Activated CD8-positive, alpha-beta memory T cell treated with anti-CD3 and anti-CD28 coated beads for 1 hour (primary cell): ENCODE measurements at regions not wholly inside any gene's neighbourhood (a gene's known extent, or its start where the extent isn't known, plus 50 kb on each side); places are given as distances from the start of the nearest gene placed in this dataset.

Source experiments
- DNase-seq, 2 donors: peaks; one replicate each; pipeline ENCODE4 v3.0.0-alpha.2; 2020; ENCODE audit warnings: low read depth in 1 of 2; ENCODE audit errors: extremely low read depth in 1 of 2

DNA sequence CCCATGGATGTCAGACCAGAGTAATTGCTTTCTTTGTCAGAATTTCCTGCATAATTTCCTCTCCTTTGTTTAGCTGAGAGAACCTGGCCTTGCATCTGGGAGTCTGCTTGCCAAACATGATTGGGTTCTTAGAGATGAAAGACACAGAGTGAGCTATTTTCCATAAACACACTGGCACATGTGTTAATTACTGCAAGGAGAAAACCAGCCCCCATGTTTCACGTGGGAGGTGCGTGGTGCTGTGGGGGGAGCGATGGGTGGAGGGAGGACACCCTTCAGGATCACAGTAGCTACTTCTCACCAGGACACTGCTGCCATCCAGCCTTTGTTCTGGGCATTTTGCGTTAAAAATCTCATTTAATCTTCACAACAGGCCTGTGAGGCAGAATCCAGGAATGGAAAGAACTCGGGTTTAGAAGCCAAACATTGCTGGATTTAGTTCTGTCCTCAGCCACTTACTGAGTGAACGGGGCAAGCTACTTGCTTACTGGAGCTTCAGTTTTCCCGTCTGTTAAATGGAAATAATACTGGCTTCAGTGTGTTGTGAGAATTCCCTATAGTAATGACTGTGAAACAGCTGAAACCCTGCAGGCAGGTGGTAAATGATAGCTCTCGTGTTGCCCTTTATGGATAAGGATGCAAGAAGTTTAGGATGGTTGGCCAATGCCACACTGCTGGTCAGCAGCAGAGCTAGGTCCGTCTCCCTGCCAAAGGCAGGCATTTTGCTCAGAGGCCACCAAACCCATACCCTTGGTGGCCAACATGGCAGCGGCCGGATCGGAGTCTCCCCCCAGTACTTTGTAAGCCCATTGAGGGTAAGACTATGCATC lies 100.1 kb upstream of the ASAP2 start:
- no peak for DNase-seq

DNA sequence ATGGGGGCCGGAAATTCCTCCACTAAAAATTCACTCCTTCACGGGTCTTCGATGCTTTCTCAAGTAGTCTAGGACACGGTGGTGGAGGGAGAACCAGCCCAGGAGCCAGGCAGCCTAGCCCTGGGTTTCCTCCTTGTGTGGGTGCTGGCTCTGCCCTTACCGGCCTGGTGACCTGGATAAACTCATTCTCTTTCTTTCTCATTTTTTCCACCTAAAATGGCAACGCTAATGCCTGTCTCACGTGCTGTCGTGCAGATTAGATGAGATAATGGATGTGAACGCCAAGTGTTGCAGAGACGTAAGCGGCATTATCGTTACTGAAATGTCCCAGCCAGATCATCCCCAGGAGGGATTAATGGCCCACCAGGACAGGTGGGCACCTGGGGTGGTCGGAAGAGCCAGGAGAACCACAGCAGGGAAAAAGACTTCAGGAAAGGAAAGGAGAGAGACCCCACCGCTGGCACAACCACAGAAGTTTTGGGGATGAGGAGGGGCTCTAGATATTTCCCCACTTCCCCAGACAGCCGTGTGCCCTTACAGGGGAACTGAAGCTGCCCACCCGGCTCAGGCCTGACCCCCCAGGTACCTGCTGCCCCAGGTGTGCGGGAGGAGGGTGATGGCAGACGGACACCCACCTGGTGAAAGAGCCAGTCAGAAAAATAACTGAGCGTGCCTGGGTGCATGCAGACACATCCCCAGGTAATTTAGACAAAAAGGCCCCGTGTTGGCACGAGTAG lies 100.8 kb upstream of the ASAP2 start:
- DNase-seq: no peak

DNA sequence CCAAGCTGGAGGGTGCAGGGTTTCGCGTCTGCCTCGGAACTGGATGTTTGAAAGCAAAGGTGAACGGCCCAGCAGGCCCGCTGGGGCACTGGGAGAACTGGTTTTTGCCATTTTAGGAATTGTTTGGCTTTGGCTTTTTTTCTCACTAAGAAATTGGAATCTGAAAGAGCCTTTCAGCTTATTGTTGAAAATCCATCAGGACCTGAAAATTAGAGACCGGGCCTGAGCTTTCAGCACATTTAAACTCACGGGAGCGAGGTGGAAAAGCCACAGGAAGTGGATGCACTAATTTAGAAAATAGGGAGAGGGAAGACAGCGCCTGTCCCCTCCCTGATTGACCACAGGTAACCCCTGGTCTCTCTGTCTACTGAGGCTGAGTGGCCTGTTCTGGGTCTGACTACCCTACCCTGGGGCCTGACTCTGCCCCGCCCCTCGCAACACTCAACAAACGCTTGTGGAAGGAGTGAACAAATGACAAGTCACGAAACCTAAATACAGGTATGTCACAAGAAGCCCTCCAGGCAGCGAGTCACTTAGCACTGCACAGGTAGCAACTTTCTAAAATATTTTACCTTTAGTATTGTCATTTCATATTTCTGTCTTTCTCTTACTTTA lies 100.3 kb upstream of the MBOAT2 start:
- no peak for DNase-seq

GRCh38 chr2:9102861-9103662 lies 99.6 kb upstream of the MBOAT2 start:
- DNase-seq: no peak

- DNase-seq: no peak
Observed at GRCh38 chr2:9101763-9102425, 98.4 kb upstream of the MBOAT2 start.

DNA sequence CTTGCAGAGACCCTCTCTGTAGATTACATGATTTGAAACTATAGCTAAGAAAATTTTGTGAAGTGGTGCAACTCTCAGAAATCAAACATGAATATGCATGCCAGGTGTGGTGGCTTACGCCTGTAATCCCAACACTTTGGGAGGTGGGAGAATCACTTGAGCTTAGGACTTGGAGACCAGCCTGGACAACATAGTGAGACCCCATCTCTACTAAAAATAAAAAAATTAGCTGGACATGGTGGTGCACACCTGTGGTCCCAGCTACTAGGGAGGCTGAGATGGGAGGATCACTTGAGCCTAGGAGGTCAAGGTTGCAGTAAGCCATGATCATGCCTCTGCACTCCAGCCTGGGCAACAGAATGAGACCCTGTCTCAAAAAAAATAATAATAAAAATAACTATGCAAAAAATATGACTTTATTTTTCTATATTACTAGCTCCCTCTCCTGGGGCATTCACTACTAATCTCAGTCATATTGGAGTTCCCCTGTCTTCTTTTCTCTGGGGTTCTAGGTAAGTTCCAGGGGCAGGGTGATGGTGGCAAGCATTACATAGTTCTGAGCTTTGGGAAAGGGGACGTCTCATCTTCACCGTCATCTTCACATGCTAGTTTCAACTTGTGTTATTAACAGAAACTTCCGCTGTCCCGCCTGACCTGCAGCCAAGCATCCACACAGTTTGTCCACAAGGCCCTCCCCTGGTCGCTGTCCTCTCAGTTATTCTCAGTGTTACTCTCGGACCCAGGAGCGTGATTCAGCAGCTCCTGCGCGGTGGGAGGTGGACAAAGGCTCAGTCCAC lies 96.8 kb upstream of the MBOAT2 start:
- DNase-seq: no peak

DNA sequence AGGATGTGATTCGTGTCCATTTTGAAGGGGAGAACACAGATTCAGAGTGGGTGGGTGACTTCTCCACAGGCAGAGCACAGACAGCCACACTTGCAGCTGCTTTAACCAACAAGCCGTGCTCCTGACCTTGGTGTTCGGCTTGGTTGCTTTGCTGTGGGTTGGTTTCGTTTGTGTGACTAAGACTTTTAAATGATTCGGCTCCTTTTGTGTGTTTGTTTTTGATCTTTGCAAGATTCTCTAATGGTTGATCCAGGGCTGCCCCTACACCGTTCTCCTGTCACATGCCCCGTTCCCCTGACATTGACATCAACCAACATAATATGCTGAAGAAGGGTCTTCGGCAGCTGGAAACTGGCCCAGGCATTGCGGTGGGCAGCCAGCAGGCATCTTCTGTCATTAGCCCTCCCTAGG lies 95.9 kb upstream of the MBOAT2 start:
- DNase-seq: no peak

DNA sequence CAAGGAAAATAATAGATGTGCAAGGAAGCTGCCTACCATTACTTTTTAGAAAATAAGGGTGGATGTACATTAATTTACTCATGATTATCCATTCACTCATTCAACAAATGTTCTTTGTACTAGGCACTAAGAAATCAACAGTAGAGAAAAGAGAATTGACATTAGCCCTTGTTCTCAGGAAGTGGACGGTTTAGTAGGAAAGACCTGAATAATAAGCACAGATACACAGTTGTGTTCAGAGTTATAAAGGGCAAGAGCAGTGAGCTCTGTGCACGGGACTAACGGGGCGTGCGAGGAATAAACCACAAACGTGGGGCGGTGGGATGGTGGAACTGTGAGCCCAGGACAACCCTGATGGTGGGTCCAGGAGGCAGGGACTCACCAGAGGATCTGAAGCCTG lies 94.4 kb upstream of the MBOAT2 start:
- DNase-seq: no peak

DNA sequence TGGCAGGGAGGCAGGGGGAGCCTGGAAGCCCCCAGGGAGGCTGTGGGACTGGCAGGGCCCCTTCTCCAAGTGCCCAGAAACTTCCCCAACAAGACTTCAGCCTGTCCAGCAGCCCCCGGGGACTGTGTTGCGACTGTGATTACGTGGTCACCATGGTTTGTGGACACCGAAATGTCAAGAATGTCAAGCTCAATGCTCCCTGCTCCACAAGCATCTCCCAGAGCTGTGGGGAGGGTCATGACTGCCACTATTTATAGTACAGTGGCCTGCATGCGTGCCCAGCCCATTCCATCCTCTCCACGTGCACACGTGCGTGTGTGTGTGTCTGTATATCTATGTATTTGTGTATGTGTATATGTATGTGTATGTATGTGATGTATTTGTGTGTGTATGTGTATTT lies 93.8 kb upstream of the MBOAT2 start:
- DNase-seq: no peak

- no peak for DNase-seq
Observed at GRCh38 chr2:9096761-9097160, 93.3 kb upstream of the MBOAT2 start.

GRCh38 chr2:9095690-9096089 lies 92.2 kb upstream of the MBOAT2 start:
- DNase-seq: no peak

DNA sequence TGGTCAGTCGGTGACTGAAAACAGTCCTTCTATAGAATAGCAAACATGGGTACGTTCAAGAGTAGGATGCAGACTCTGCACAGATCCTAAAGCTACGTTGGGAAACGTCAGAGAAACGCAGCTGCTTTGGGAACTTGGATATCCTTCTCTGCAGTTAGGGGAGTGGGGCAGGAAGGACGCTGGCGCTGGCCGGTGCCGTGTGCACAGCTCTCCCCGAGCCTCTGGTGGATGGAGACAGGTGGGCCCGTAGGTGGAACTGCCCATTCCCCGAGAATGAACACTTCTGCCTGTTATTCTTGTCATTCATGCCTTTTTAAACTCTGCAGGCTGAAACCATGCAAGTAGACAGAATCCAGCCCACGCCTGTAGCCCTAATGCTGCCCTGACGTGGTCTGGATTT lies 91.7 kb upstream of the MBOAT2 start:
- no peak for DNase-seq

- DNase-seq: no peak
Observed at GRCh38 chr2:9094117-9094516, 90.6 kb upstream of the MBOAT2 start.

GRCh38 chr2:9093324-9093723 lies 89.8 kb upstream of the MBOAT2 start:
- no peak for DNase-seq

GRCh38 chr2:9092383-9093282 lies 89.1 kb upstream of the MBOAT2 start:
- no peak for DNase-seq

DNA sequence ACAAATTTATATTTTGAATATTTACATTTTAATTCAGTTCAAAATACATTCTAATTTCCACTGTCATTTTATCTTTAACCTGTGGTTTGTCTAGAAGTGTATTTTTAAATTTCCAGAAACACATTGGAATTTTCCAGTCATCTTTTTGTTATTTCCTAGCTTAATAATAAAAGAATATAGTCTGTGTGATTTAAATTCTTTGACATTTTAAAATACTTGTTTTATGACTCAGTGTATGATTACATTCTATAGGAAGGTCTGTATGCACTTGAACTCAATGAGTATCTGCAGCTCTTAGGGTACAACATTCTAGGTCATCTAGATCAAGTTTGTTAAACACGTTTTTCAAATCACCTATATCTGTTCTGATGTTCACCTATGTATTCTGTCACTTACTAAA lies 88.3 kb upstream of the MBOAT2 start:
- no peak for DNase-seq

DNA sequence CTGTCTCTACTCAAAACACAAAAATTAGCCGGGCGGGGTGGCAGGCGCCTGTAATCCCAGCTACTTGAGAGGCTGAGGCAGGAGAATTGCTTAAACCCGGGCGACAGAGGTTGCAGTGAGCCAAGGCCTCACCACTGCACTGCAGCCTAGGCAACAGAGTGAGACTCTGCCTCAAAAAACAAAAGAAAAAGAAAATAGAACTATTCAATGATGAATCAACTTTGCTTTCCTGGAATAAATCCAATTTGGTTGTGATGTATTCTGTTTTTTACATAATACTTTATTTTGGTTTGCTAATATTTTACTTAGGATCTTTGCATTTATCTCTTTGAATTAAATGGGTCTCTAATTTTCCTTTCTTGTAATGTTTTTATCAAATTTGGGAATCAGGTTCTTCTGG lies 86.3 kb upstream of the MBOAT2 start:
- DNase-seq: no peak

GRCh38 chr2:9087121-9087681 lies 83.7 kb upstream of the MBOAT2 start:
- DNase-seq: no peak
